HCT116 (cell line): ENCODE measurements at regions not wholly inside any gene's neighbourhood (a gene's known extent, or its start where the extent isn't known, plus 50 kb on each side); places are given as distances from the start of the nearest gene placed in this dataset.

Source experiments
- ATAC-seq: fragments of 200-7000 bp; cut with Tn5 transposase; 2 replicates; pipeline ENCODE4 v1.9.1; 2020; ENCODE audit warnings: mild to moderate bottlenecking, moderate library complexity
- BruUV-seq: library from RNA; stranded (reverse); fragments of 400-500 nt; replicated peaks from 2 replicates; lab custom pipeline; 2021; lab: Mats Ljungman, UMichigan
- CTCF ChIA-PET: fragments of 300-600 bp; sonication (Branson Sonifier 250); formaldehyde crosslinking; loops from one replicate; lab custom pipeline; 2021; ENCODE audit warnings: antibody characterized with exemption; lab: Charles Lee
- POLR2A ChIA-PET: fragments of 300-600, 350-600 bp; sonication (Branson Sonifier 250); formaldehyde crosslinking; loops from one replicate; lab custom pipeline; 2021; ENCODE audit warnings: antibody characterized with exemption; lab: Charles Lee
- RAD21 ChIA-PET, 2 experiments: fragments of 300-600 bp; sonication (Branson Sonifier 250); formaldehyde crosslinking; loops; one replicate each; lab custom pipeline; 2023; ENCODE audit warnings: low total read pairs in 2 of 2; ENCODE audit not compliant: uncharacterized antibody in 2 of 2, unreplicated experiment in 2 of 2, low non-redundant PET in 1 of 2; lab: Charles Lee
- DNase-seq: peaks from one replicate; pipeline ENCODE4 v3.0.0-alpha.2; 2010; ENCODE audit warnings: low read depth, low spot score
- H2AFZ ChIP-seq: fragments of 200-600 bp; shearing (Covaris generic), sonication (generic); 2 replicates; pipeline ENCODE4 v1.6.1; 2017; ENCODE audit warnings: low read depth, mixed run types, mixed read lengths, antibody characterized with exemption, low read length; ENCODE audit not compliant: poor library complexity, severe bottlenecking
- H3K27ac ChIP-seq: 2 replicates; pipeline ENCODE4 v1.5.1; 2012; ENCODE audit warnings: low read depth, low read length
- H3K27me3 ChIP-seq: fragments of 200-600 bp; sonication (generic); 2 replicates; pipeline ENCODE4 v1.6.1; 2016; ENCODE audit warnings: mixed run types, low read length, mixed read lengths; ENCODE audit not compliant: insufficient read depth
- H3K36me3 ChIP-seq, 2 experiments: fragments of 200-500 bp in 1 of 2; fragments of 200-600 bp in 1 of 2; sonication (Bioruptor generic) in 1 of 2; sonication (generic) in 1 of 2; 2 replicates each; pipeline versions ENCODE4 v1.5.1 to v1.6.1; 2014 to 2016; ENCODE audit warnings: low read length in 2 of 2, inconsistent platforms in 1 of 2, mixed read lengths in 1 of 2, mixed run types in 1 of 2; ENCODE audit not compliant: insufficient read depth in 2 of 2, control insufficient read depth in 1 of 2
- H3K4me1 ChIP-seq, 2 experiments: fragments of 200-600 bp in 1 of 2; sonication (generic) in 1 of 2; 2 replicates each; pipeline versions ENCODE4 v1.5.1 to v1.6.1; 2012 to 2017; ENCODE audit warnings: low read length in 2 of 2, inconsistent platforms in 1 of 2, mild to moderate bottlenecking in 1 of 2, mixed read lengths in 1 of 2, mixed run types in 1 of 2, moderate library complexity in 1 of 2; ENCODE audit not compliant: insufficient read depth in 2 of 2, control insufficient read depth in 1 of 2
- H3K4me2 ChIP-seq: fragments of 200-600 bp; sonication (generic); 2 replicates; pipeline ENCODE4 v1.6.1; 2017; ENCODE audit warnings: mixed run types, low read length, mixed read lengths
- H3K4me3 ChIP-seq, 2 experiments: fragments of 200-600 bp in 1 of 2; sonication (generic) in 1 of 2; replicated peaks in 1 of 2; 2 replicates each; pipeline ENCODE4 v1.5.1; 2011 to 2016; ENCODE audit warnings: low read length in 2 of 2, control low read depth in 1 of 2, low read depth in 1 of 2, mild to moderate bottlenecking in 1 of 2, mixed read lengths in 1 of 2, mixed run types in 1 of 2
- H3K79me2 ChIP-seq: fragments of 200-600 bp; sonication (generic); 2 replicates; pipeline ENCODE4 v1.6.1; 2017; ENCODE audit warnings: mild to moderate bottlenecking, mixed run types, low read length, moderate library complexity, mixed read lengths; ENCODE audit not compliant: insufficient read depth
- H3K9ac ChIP-seq: fragments of 200-600 bp; sonication (generic); 2 replicates; pipeline ENCODE4 v1.6.1; 2016; ENCODE audit warnings: low read length, mixed read lengths
- H3K9me2 ChIP-seq: fragments of 200-600 bp; sonication (generic), shearing (Covaris generic); 2 replicates; pipeline ENCODE4 v1.6.1; 2017; ENCODE audit warnings: mixed run types, mild to moderate bottlenecking, moderate library complexity; ENCODE audit not compliant: insufficient read depth
- H3K9me3 ChIP-seq, 2 experiments: fragments of 200-500 bp in 1 of 2; fragments of 200-600 bp in 1 of 2; sonication (Bioruptor generic) in 1 of 2; sonication (generic) in 1 of 2; 2 replicates each; pipeline ENCODE4 v1.6.1; 2014 to 2017; ENCODE audit warnings: low read length in 2 of 2, mixed read lengths in 2 of 2, inconsistent platforms in 1 of 2, low read depth in 1 of 2, mild to moderate bottlenecking in 1 of 2, mixed run types in 1 of 2, moderate library complexity in 1 of 2; ENCODE audit not compliant: control insufficient read depth in 1 of 2, insufficient read depth in 1 of 2
- H4K20me1 ChIP-seq: fragments of 200-600 bp; sonication (generic), shearing (Covaris generic); 2 replicates; pipeline ENCODE4 v1.6.1; 2017; ENCODE audit warnings: mixed run types, mild to moderate bottlenecking, moderate library complexity; ENCODE audit not compliant: insufficient read depth
- CBX3 ChIP-seq: IDR thresholded peaks from 2 replicates; pipeline ENCODE4 v1.6.1; 2012; ENCODE audit warnings: low read depth
- CEBPB ChIP-seq: IDR thresholded peaks from 2 replicates; pipeline ENCODE4 v1.6.1; 2012; ENCODE audit warnings: low read depth
- EZH2 ChIP-seq: fragments of 200-600 bp; sonication (generic); IDR thresholded peaks from 2 replicates; pipeline ENCODE4 v1.6.1; 2017; ENCODE audit warnings: antibody characterized with exemption, mixed run types
- EZH2phosphoT487 ChIP-seq: fragments of 200-600 bp; IDR thresholded peaks from 2 replicates; pipeline ENCODE4 v1.6.1; 2018; ENCODE audit warnings: antibody characterized with exemption, borderline replicate concordance
- FOSL1 ChIP-seq: IDR thresholded peaks from 2 replicates; pipeline ENCODE4 v1.6.1; 2012; ENCODE audit warnings: low read depth
- JUND ChIP-seq: IDR thresholded peaks from 2 replicates; pipeline ENCODE4 v1.6.1; 2012
- POLR2AphosphoS5 ChIP-seq: IDR thresholded peaks from 2 replicates; pipeline ENCODE4 v1.6.1; 2011; ENCODE audit warnings: mild to moderate bottlenecking, low read depth, low read length, moderate library complexity
- RAD21 ChIP-seq: IDR thresholded peaks from 2 replicates; pipeline ENCODE4 v1.6.1; 2012; ENCODE audit warnings: low read depth, mild to moderate bottlenecking
- YY1 ChIP-seq: IDR thresholded peaks from 2 replicates; pipeline ENCODE4 v1.6.1; 2011; ENCODE audit warnings: low read length, low read depth, moderate library complexity, mild to moderate bottlenecking; ENCODE audit not compliant: insufficient replicate concordance; ENCODE audit errors: extremely low read depth
- intact Hi-C: fragments of 100-400 bp; cut with micrococcal nuclease; formaldehyde crosslinking; loops from 2 replicates; pipeline ENCODE4 v1.10.0; 2022
- TF ChIP-seq, protein P1 (sequence below): IDR thresholded peaks from 2 replicates; pipeline ENCODE4 v1.6.1; 2012
- TF ChIP-seq, protein P2 (sequence below), 3 experiments: fragments of 200-600 bp in 1 of 3; sonication (generic) in 1 of 3; IDR thresholded peaks in 2 of 3; conservative IDR thresholded peaks in 1 of 3; 2 replicates each; pipeline ENCODE4 v1.5.1; 2012 to 2017; ENCODE audit warnings: low read depth in 2 of 3, low read length in 2 of 3, antibody characterized with exemption in 1 of 3, borderline replicate concordance in 1 of 3, control low read depth in 1 of 3, mild to moderate bottlenecking in 1 of 3, mixed read lengths in 1 of 3, mixed run types in 1 of 3, moderate library complexity in 1 of 3; ENCODE audit not compliant: insufficient read depth in 1 of 3
- TF ChIP-seq, protein P3 (sequence below): IDR thresholded peaks from 2 replicates; pipeline ENCODE4 v1.6.1; 2011; ENCODE audit warnings: mild to moderate bottlenecking, low read length, moderate library complexity; ENCODE audit not compliant: insufficient replicate concordance; ENCODE audit errors: extremely low read depth

DNA sequence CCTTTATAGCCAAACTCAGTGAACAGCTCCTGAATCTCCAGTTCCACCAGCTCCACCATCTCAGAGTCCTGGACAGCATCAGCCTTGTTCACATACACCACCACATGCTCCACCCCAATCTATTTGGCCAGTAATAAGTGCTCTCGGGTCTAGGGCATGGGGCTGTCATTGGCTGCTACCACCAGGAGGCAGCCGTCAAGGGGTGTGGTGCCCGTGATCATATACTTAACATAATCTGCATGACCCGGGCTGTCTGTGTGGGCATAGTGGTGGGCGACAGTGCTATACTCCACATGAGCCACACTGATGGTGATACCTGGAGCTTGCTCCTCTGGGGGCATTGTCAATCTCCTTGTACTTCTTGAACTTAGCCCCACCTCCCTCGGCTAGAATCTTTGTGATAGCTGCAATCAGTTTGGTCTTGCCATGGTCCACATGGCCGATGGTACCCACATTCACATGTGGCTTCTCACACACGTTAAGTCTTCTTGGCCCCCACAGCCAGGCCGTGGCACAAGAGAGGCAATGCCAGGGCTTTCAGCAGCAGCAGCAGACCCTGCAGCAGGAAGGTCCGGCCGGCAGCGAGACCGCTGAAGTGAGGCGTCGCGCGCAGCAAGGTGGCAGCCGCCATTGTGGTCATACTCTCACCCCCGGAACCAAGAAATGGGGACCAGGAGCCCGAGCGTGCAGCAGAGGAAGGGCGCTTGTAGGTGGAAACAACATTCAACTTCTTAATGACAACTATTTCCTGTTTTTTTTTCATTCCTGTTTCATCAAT is 210.3 kb upstream of the WSB1 start:
- no peaks in the 10 kb centered on the region for H4K20me1 ChIP-seq
- intact Hi-C loops: no loop called here
- no peaks in the 10 kb centered on the region for H3K79me2 ChIP-seq
- no peaks in the 10 kb centered on the region for H3K36me3 ChIP-seq
- TF ChIP-seq, protein P1, sequence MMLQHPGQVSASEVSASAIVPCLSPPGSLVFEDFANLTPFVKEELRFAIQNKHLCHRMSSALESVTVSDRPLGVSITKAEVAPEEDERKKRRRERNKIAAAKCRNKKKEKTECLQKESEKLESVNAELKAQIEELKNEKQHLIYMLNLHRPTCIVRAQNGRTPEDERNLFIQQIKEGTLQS: no peak
- TF ChIP-seq, protein P2, sequence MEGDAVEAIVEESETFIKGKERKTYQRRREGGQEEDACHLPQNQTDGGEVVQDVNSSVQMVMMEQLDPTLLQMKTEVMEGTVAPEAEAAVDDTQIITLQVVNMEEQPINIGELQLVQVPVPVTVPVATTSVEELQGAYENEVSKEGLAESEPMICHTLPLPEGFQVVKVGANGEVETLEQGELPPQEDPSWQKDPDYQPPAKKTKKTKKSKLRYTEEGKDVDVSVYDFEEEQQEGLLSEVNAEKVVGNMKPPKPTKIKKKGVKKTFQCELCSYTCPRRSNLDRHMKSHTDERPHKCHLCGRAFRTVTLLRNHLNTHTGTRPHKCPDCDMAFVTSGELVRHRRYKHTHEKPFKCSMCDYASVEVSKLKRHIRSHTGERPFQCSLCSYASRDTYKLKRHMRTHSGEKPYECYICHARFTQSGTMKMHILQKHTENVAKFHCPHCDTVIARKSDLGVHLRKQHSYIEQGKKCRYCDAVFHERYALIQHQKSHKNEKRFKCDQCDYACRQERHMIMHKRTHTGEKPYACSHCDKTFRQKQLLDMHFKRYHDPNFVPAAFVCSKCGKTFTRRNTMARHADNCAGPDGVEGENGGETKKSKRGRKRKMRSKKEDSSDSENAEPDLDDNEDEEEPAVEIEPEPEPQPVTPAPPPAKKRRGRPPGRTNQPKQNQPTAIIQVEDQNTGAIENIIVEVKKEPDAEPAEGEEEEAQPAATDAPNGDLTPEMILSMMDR (IDR thresholded peaks at IDR 0.05 in 2 of 3, conservative IDR thresholded peaks at IDR 0.05 in 1 of 3; ENCODE audit: borderline replicate concordance in 1 of 3, insufficient read depth in 1 of 3, low read depth in 2 of 3, low read length in 2 of 3): no peak
- TF ChIP-seq CEBPB (no peak), JUND (no peak), POLR2AphosphoS5 (no peak), RAD21 (no peak)
- no TSS peak for BruUV-seq
- H3K9me2 ChIP-seq: no peaks in the 10 kb centered on the region
- no peaks in the 10 kb centered on the region for H3K9me3 ChIP-seq
- DNase-seq (no peak), ATAC-seq (no peak)
- RAD21 ChIA-PET: no interaction called here
- H3K4me2 ChIP-seq: no peak overlapping the region
- no peak overlapping the region for H3K4me3 ChIP-seq
- POLR2A ChIA-PET: no interaction called here
- no peaks in the 10 kb centered on the region for H3K4me1 ChIP-seq
- no peak overlapping the region for H3K27ac ChIP-seq
- no peak overlapping the region for H2AFZ ChIP-seq
- H3K9ac ChIP-seq: no peak overlapping the region
- CTCF ChIA-PET: no interaction called here
- no peaks in the 10 kb centered on the region for H3K27me3 ChIP-seq

DNA sequence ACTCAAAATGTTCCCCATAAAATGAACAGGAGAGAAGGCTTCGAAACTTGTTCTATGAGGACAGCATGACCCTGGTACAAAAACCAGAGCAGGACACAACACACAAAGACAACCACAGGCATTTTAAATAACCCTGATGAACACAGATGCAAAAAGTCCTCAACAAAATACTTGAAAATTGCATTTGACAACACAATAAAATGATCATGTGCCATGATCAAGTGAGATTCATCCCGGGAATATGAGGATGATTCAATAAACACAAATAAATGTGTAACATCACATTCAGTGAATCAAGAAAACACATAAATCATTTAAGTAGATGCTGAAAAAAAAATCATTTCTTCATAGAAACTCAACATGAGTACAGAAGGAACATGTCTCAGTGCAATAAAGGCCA is 208.4 kb upstream of the WSB1 start:
- BruUV-seq: no TSS peak
- H3K27ac ChIP-seq: no peak overlapping the region
- TF ChIP-seq, protein P2 (IDR thresholded peaks at IDR 0.05 in 2 of 3, conservative IDR thresholded peaks at IDR 0.05 in 1 of 3; ENCODE audit: borderline replicate concordance in 1 of 3, insufficient read depth in 1 of 3, low read depth in 2 of 3, low read length in 2 of 3): no peak
- TF ChIP-seq CEBPB (no peak), YY1 (no peak), FOSL1 (no peak), CBX3 (no peak), EZH2 (no peak), EZH2phosphoT487 (no peak)
- TF ChIP-seq, protein P3, sequence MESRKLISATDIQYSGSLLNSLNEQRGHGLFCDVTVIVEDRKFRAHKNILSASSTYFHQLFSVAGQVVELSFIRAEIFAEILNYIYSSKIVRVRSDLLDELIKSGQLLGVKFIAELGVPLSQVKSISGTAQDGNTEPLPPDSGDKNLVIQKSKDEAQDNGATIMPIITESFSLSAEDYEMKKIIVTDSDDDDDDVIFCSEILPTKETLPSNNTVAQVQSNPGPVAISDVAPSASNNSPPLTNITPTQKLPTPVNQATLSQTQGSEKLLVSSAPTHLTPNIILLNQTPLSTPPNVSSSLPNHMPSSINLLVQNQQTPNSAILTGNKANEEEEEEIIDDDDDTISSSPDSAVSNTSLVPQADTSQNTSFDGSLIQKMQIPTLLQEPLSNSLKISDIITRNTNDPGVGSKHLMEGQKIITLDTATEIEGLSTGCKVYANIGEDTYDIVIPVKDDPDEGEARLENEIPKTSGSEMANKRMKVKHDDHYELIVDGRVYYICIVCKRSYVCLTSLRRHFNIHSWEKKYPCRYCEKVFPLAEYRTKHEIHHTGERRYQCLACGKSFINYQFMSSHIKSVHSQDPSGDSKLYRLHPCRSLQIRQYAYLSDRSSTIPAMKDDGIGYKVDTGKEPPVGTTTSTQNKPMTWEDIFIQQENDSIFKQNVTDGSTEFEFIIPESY: no peak

More for the DNA sequence above, 208.4 kb upstream of the WSB1 start:
- Histone ChIP-seq H3K9me2 (no peaks in the 10 kb centered on the region), H3K4me1 (no peaks in the 10 kb centered on the region), H3K27me3 (no peaks in the 10 kb centered on the region), H3K9me3 (no peaks in the 10 kb centered on the region), H3K4me2 (no peak overlapping the region), H4K20me1 (no peaks in the 10 kb centered on the region), H3K79me2 (no peaks in the 10 kb centered on the region), H3K9ac (no peak overlapping the region), H2AFZ (no peak overlapping the region), H3K4me3 (no peak overlapping the region), H3K36me3 (no peaks in the 10 kb centered on the region)
- DNase-seq (no peak), ATAC-seq (no peak)
- ChIA-PET POLR2A (no interaction called here), CTCF (no interaction called here), RAD21 (no interaction called here)
- intact Hi-C loops: no loop called here
